Lung (tissue), 11 donors: ENCODE measurements at regions not wholly inside any gene's neighbourhood (a gene's known extent, or its start where the extent isn't known, plus 50 kb on each side); places are given as distances from the start of the nearest gene placed in this dataset.

ENCODE experiments used
- ATAC-seq: fragments of 200-7000 bp; cut with Tn5 transposase; one replicate; pipeline ENCODE4 v1.9.1; 2020; ENCODE audit warnings: moderate number of reproducible peaks; ENCODE audit not compliant: insufficient read depth, low FRiP score
- DNase-seq, 3 donors: peaks; one replicate each; pipeline ENCODE4 v3.0.0-alpha.2; 2013 to 2017
- H3K27ac ChIP-seq, 2 donors: one replicate each; pipeline ENCODE4 v1.5.1; 2013; ENCODE audit warnings: mild to moderate bottlenecking in 2 of 2, moderate library complexity in 2 of 2, control low read depth in 1 of 2, inconsistent platforms in 1 of 2, low read depth in 1 of 2, low read length in 1 of 2
- H3K27me3 ChIP-seq, 3 donors: one replicate each; pipeline ENCODE4 v1.5.1; 2013; ENCODE audit warnings: low read length in 2 of 3; ENCODE audit not compliant: control insufficient read depth in 3 of 3, insufficient read depth in 3 of 3
- H3K36me3 ChIP-seq, 4 donors: one replicate each; pipeline ENCODE4 v1.5.1; 2013; ENCODE audit warnings: low read length in 4 of 4, mild to moderate bottlenecking in 1 of 4, moderate library complexity in 1 of 4; ENCODE audit not compliant: control insufficient read depth in 4 of 4, insufficient read depth in 4 of 4
- H3K4me1 ChIP-seq, 5 donors: one replicate each; pipeline ENCODE4 v1.5.1; 2013; ENCODE audit warnings: low read length in 5 of 5, mild to moderate bottlenecking in 2 of 5, moderate library complexity in 1 of 5; ENCODE audit not compliant: control insufficient read depth in 5 of 5, insufficient read depth in 5 of 5
- H3K4me3 ChIP-seq: one replicate; pipeline ENCODE4 v1.5.1; 2013; ENCODE audit warnings: mild to moderate bottlenecking, control low read depth, moderate library complexity
- H3K9ac ChIP-seq, 2 donors: one replicate each; pipeline ENCODE4 v1.5.1; 2013; ENCODE audit warnings: low read length in 2 of 2, control low read depth in 1 of 2; ENCODE audit not compliant: insufficient read depth in 1 of 2
- H3K9me3 ChIP-seq, 4 donors: one replicate each; pipeline ENCODE4 v1.5.1; 2013; ENCODE audit warnings: low read length in 3 of 4, mild to moderate bottlenecking in 1 of 4, moderate library complexity in 1 of 4; ENCODE audit not compliant: control insufficient read depth in 4 of 4, insufficient read depth in 3 of 4
- WGBS, 2 donors: extraction: QIAGEN DNeasy Blood & Tissue Kit; methylation state at CpG; one replicate each; pipeline ENCODE4 v1.1.7; 2013; 5-methylcytosine and 5-hydroxymethylcytosine counted together
- TF ChIP-seq, protein P1 (sequence below): IDR thresholded peaks from 2 replicates; pipeline ENCODE4 v1.5.1; 2012; ENCODE audit warnings: mild to moderate bottlenecking; ENCODE audit errors: control extremely low read depth, extremely low read depth
- donor health status: control.
- donor health status: control.
- donor health status: Bipolar disorder and iron deficiency.
- donor health status: healthy.
- donor health status: DM: yes; HTN: yes; CAD: no.

DNA sequence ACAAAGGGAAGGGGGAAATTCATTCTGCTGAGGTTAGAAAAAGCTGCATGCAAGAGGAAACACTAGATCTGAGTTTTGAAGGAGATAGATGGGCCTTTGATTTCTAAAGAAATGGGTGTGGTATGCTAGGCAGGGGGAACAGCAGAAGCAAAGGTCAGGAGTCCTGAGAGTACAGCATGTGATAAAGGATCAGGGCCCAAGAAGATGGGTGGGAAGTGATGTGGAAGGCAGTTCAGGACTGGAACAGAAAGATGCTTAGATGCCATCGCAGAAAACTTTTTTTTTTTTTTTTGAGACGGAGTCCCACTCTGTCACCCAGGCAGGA is 126.2 kb downstream of the ALDH8A1 start:
- H3K27ac ChIP-seq, result no peak overlapping the region
- no peaks in the 10 kb centered on the region for H3K36me3 ChIP-seq
- TF ChIP-seq, protein P1, sequence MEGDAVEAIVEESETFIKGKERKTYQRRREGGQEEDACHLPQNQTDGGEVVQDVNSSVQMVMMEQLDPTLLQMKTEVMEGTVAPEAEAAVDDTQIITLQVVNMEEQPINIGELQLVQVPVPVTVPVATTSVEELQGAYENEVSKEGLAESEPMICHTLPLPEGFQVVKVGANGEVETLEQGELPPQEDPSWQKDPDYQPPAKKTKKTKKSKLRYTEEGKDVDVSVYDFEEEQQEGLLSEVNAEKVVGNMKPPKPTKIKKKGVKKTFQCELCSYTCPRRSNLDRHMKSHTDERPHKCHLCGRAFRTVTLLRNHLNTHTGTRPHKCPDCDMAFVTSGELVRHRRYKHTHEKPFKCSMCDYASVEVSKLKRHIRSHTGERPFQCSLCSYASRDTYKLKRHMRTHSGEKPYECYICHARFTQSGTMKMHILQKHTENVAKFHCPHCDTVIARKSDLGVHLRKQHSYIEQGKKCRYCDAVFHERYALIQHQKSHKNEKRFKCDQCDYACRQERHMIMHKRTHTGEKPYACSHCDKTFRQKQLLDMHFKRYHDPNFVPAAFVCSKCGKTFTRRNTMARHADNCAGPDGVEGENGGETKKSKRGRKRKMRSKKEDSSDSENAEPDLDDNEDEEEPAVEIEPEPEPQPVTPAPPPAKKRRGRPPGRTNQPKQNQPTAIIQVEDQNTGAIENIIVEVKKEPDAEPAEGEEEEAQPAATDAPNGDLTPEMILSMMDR, result no peak
- H3K27me3 ChIP-seq, result no peaks in the 10 kb centered on the region
- H3K4me3 ChIP-seq, result no peak overlapping the region
- 81 to 100% methylated on average over 1 to 2 of the region's 2 CpGs for WGBS, 2 donors
- H3K9me3 ChIP-seq, result no peaks in the 10 kb centered on the region
- no peak for DNase-seq
- no peak overlapping the region for H3K9ac ChIP-seq
- ATAC-seq, result no peak
- H3K4me1 ChIP-seq, result peaks cover 0 to 4% (median 0%) of the 10 kb centered on the region in 5 donors

- Histone ChIP-seq H3K36me3 (no peaks in the 10 kb centered on the region), H3K27me3 (no peaks in the 10 kb centered on the region), H3K9ac (no peak overlapping the region), H3K4me1 (peaks cover 0 to 4% (median 0%) of the 10 kb centered on the region in 5 donors), H3K4me3 (no peak overlapping the region), H3K27ac (no peak overlapping the region), H3K9me3 (no peaks in the 10 kb centered on the region)
- TF ChIP-seq, protein P1, result peak; percentile 90
- DNase-seq (peak; percentile 44 to 89 (median 82)), ATAC-seq (peak; percentile 76)
- WGBS, 2 donors, result 11 to 15% methylated on average over 10 of the region's 10 CpGs
These were observed 126.8 kb downstream of the ALDH8A1 start for GRCh38 chr6:134822920-134823709.

DNA sequence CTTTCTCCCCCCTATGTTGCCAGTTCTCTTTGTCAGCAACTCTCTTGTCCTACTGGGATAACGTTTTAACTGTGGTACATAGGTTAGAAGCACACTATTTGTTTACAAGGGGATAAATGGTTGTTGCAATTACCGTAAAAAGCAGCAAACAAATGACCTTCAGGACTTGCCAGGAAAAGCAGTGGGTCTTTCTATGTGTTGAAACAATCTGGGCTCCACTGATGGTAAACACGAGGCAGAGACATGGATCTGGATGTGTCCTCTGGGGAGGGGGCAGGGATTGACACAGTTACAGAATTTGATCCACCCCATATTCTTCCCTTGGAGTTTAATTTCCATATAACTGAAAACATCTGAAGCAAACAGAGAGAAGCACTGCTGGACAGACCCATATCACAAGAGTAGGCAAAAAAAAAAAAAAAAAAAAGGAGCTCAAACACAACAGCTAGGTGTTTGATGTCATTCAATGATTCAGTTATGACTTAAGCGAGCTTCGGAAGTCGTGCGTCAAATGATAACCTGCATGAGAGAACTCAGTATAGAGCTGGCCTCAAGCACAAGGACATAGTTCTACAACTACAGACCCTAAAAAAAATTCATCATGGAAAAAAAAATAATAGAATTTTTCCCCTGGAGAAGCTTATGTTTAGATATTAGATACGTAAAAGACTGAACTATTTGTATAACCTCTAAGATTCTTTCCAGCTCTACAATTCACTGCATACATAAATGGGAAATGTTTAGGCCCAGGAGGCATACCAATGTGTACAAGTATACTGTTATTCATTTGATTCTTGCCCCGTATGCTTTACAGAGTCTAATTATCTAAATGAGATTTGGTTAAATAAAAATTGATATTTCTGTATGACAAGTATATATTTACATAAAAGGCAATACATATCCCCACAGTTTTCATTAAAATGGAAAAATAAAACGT is 127.7 kb downstream of the ALDH8A1 start:
- ATAC-seq, result no peak
- H3K27ac ChIP-seq, result no peak overlapping the region
- DNase-seq, result no peak
- no peak overlapping the region for H3K4me3 ChIP-seq
- no peaks in the 10 kb centered on the region for H3K27me3 ChIP-seq
- 70 to 84% methylated on average over 10 of the region's 10 CpGs for WGBS, 2 donors
- H3K4me1 ChIP-seq, result peaks cover 0 to 4% (median 0%) of the 10 kb centered on the region in 5 donors
- TF ChIP-seq, protein P1, result no peak
- no peaks in the 10 kb centered on the region for H3K36me3 ChIP-seq
- H3K9me3 ChIP-seq, result no peaks in the 10 kb centered on the region
- no peak overlapping the region for H3K9ac ChIP-seq
